Endodermal cell (in vitro differentiated cells): ENCODE measurements at regions not wholly inside any gene's neighbourhood (a gene's known extent, or its start where the extent isn't known, plus 50 kb on each side); places are given as distances from the start of the nearest gene placed in this dataset.

Experiments
- DNase-seq: peaks from one replicate; pipeline ENCODE4 v3.0.0-alpha.2; 2017
- H3K27ac ChIP-seq: 2 replicates; pipeline ENCODE4 v1.5.1; 2013; ENCODE audit warnings: mild to moderate bottlenecking, low read depth, low read length, moderate library complexity
- H3K27me3 ChIP-seq: 2 replicates; pipeline ENCODE4 v1.6.1; 2013; ENCODE audit warnings: mild to moderate bottlenecking, low read length, moderate library complexity; ENCODE audit not compliant: insufficient read depth, control insufficient read depth, poor library complexity, severe bottlenecking
- H3K36me3 ChIP-seq: 2 replicates; pipeline ENCODE4 v1.7.0; 2013; ENCODE audit warnings: mild to moderate bottlenecking, low read length, moderate library complexity; ENCODE audit not compliant: control insufficient read depth, insufficient read depth
- H3K4me1 ChIP-seq: one replicate; pipeline ENCODE4 v1.7.0; 2013; ENCODE audit warnings: low read length; ENCODE audit not compliant: control insufficient read depth, insufficient read depth
- H3K4me3 ChIP-seq: 2 replicates; pipeline ENCODE4 v1.5.1; 2013; ENCODE audit warnings: mild to moderate bottlenecking, low read length, moderate library complexity
- H3K9ac ChIP-seq: 2 replicates; pipeline ENCODE4 v1.6.1; 2013; ENCODE audit warnings: mild to moderate bottlenecking, low read length, moderate library complexity; ENCODE audit not compliant: poor library complexity, severe bottlenecking; ENCODE audit errors: extremely low read depth
- H3K9me3 ChIP-seq: 2 replicates; pipeline ENCODE4 v1.6.1; 2013; ENCODE audit warnings: mild to moderate bottlenecking, low read length, moderate library complexity; ENCODE audit not compliant: control insufficient read depth
- H3K27ac Mint-ChIP-seq: 2 replicates; pipeline ENCODE4 v1.8.0; 2020; ENCODE audit warnings: mixed read lengths
- H3K27me3 Mint-ChIP-seq: 2 replicates; pipeline ENCODE4 v1.8.0; 2021; ENCODE audit warnings: mild to moderate bottlenecking, mixed read lengths; ENCODE audit not compliant: insufficient read depth
- H3K36me3 Mint-ChIP-seq: 2 replicates; pipeline ENCODE4 v1.8.0; 2020; ENCODE audit warnings: low read depth, mixed read lengths
- H3K4me1 Mint-ChIP-seq: 2 replicates; pipeline ENCODE4 v1.8.0; 2020; ENCODE audit warnings: mixed read lengths
- H3K4me3 Mint-ChIP-seq: 2 replicates; pipeline ENCODE4 v1.8.0; 2020; ENCODE audit warnings: mild to moderate bottlenecking, moderate library complexity, mixed read lengths
- H3K9me3 Mint-ChIP-seq: 2 replicates; pipeline ENCODE4 v1.8.0; 2020; ENCODE audit warnings: mild to moderate bottlenecking, mixed read lengths
- CTCF ChIP-seq: fragments of 200-600 bp; sonication (generic); conservative IDR thresholded peaks from 2 replicates; pipeline ENCODE4 v1.5.0; 2021; ENCODE audit warnings: antibody characterized with exemption, mild to moderate bottlenecking
- WGBS, 2 experiments: methylation state at CpG; one replicate each; pipeline versions ENCODE4 v1.1.5 to v1.1.7; 2013; ENCODE audit warnings: missing lambda C conversion rate in 2 of 2, mixed read lengths in 1 of 2; ENCODE audit not compliant: insufficient coverage in 1 of 2, insufficient read length in 1 of 2; 5-methylcytosine and 5-hydroxymethylcytosine counted together

DNA sequence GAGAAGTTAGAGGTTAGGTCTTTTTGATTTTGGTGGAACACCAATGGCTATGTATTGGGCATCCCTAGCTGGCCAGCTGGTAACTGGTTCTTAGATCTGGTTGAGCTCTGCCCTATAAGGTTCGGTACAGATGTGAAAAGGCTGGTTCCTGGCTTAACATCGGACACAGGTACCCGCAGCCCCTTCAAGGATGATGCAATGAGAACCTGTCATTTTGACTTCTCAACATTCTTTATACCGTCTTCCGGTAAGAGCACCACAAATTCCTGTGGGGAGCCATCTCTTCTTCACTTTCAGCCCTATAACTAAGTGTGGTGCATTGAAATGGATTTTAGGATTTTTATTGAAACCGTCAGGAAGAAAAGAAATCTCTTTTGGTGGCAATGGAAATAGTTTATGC, 222.8 kb downstream of the ADAMTS9 start:
- H3K27me3 ChIP-seq: no peaks in the 10 kb centered on the region
- no peaks in the 10 kb centered on the region for H3K36me3 ChIP-seq
- 85 to 90% methylated on average over 3 to 6 of the region's 6 CpGs for WGBS, 2 experiments
- DNase-seq: peak; percentile 12
- no peak for TF ChIP-seq CTCF
- H3K4me3 ChIP-seq: no peak overlapping the region
- Mint-ChIP-seq H3K27me3 (peaks cover 2% of the 10 kb centered on the region), H3K4me3 (no peak overlapping the region), H3K4me1 (peaks cover 18% of the 10 kb centered on the region), H3K9me3 (no peaks in the 10 kb centered on the region), H3K36me3 (no peaks in the 10 kb centered on the region), H3K27ac (no peak overlapping the region)
- no peak overlapping the region for H3K9ac ChIP-seq
- no peaks in the 10 kb centered on the region for H3K9me3 ChIP-seq
- no peak overlapping the region for H3K27ac ChIP-seq
- peaks cover 4% of the 10 kb centered on the region for H3K4me1 ChIP-seq

DNA sequence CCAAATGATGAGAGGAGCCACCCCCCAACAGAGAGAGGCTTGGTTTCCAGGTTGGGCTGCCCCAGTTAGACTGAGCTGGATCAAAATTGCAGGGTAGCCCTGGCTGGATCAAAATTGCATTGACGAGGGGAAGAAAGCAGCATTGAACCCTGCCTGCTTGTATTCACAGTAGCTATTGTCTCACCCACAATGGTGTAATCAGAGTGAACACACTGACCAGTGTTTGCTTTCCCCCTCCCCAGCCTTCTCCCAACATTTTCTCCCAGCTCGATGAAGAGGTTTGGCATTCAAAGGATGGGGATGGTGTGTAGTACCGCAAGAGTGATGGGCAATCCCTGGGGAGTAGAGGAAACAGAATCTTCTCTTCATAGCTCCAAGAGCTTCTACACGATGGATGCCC, 223.8 kb downstream of the ADAMTS9 start:
- Histone ChIP-seq H3K9me3 (no peaks in the 10 kb centered on the region), H3K36me3 (no peaks in the 10 kb centered on the region), H3K4me1 (peaks cover 4% of the 10 kb centered on the region), H3K9ac (no peak overlapping the region), H3K27ac (no peak overlapping the region), H3K27me3 (no peaks in the 10 kb centered on the region), H3K4me3 (no peak overlapping the region)
- Mint-ChIP-seq H3K4me1 (peaks cover 18% of the 10 kb centered on the region), H3K4me3 (no peak overlapping the region), H3K27ac (no peak overlapping the region), H3K36me3 (no peaks in the 10 kb centered on the region), H3K9me3 (no peaks in the 10 kb centered on the region), H3K27me3 (peaks cover 2% of the 10 kb centered on the region)
- peak; percentile 27 for DNase-seq
- WGBS, 2 experiments: 88 to 100% methylated on average over 1 to 4 of the region's 4 CpGs
- TF ChIP-seq CTCF: no peak

DNA sequence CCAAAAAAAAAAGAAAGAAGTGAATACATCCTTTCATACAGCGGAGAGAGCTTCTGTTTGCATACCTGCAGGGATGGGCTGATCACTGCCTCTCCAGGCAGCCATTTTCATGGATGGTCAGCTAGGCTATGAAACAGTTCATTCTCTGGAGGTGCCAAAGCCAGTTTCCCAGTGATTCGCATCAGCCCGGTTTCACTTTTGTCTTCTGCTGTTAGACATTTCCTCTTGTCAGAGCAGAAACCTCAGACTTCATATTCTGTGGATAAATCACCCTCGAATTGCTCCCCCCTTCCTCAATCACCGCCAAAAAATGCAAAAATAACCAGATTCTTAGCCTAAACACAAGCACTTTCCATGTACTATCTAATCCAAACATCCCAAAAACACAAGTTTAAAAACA, 225.6 kb downstream of the ADAMTS9 start:
- Mint-ChIP-seq H3K27ac (no peak overlapping the region), H3K27me3 (peaks cover 2% of the 10 kb centered on the region), H3K9me3 (no peaks in the 10 kb centered on the region), H3K36me3 (no peaks in the 10 kb centered on the region), H3K4me3 (no peak overlapping the region), H3K4me1 (peaks cover 18% of the 10 kb centered on the region)
- DNase-seq: peak; percentile 22
- no peak for TF ChIP-seq CTCF
- no peaks in the 10 kb centered on the region for H3K27me3 ChIP-seq
- 81 to 88% methylated on average over 5 of the region's 5 CpGs for WGBS, 2 experiments
- H3K9ac ChIP-seq: no peak overlapping the region
- no peak overlapping the region for H3K4me3 ChIP-seq
- no peaks in the 10 kb centered on the region for H3K36me3 ChIP-seq
- H3K4me1 ChIP-seq: peaks cover 4% of the 10 kb centered on the region
- H3K9me3 ChIP-seq: no peaks in the 10 kb centered on the region
- H3K27ac ChIP-seq: no peak overlapping the region
